ENCODE measurements at regions not wholly inside any gene's neighbourhood (a gene's known extent, or its start where the extent isn't known, plus 50 kb on each side); places are given as distances from the start of the nearest gene placed in this dataset.

DNA sequence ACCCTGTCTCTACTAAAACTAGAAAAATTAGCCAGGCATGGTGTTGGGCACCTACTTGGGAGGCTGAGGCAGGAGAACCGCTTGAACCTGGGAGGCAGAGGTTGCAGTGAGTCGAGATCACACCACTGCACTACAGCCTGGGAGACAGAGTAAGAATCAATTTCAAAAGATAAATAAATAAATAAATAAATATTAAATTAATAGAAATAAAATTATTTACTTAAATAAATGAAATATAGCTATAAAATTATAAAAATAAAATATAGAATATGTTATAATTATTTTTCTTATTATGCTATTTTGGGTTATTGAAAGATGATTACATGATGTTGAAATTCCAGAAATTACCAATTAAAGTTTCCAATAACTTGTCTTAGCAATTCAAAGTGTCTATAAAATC is 1029.8 kb upstream of the AGA start:
- no peaks in the 10 kb centered on the region for H3K9me3 ChIP-seq (ENCODE audit: low read length)

More for the DNA sequence above, 1029.8 kb upstream of the AGA start:
- intact Hi-C loops (cut with micrococcal nuclease; ENCODE audit: unreplicated experiment) (no loop called here), in situ Hi-C loops (cut with HindIII; ENCODE audit: extremely low pct_ligation_motif_present, low pct_unique_long_range_greater_than_20kb) (no loop called here)
- Histone ChIP-seq H2AFZ (ENCODE audit: low read length) (no peak overlapping the region), H3K27me3 (ENCODE audit: control insufficient read depth in 1 of 2, insufficient read depth in 2 of 2, low read length in 2 of 2) (no peaks in the 10 kb centered on the region; a peak in 1 of 5 replicates), H3K4me3 (replicated peaks in 1 of 3; ENCODE audit: insufficient read depth in 1 of 3, low read depth in 2 of 3, low read length in 3 of 3) (no peak overlapping the region), H3K4me1 (ENCODE audit: insufficient read depth, low read length) (no peaks in the 10 kb centered on the region), H3K9ac (ENCODE audit: insufficient read depth, low read depth, low read length) (no peak overlapping the region), H4K20me1 (ENCODE audit: insufficient read depth, low read length) (no peaks in the 10 kb centered on the region), H3K4me2 (ENCODE audit: low read depth, low read length) (no peak overlapping the region), H3K36me3 (replicated peaks in 1 of 2; ENCODE audit: control insufficient read depth in 1 of 2, insufficient read depth in 2 of 2, low read length in 2 of 2) (no peaks in the 10 kb centered on the region), H3K27ac (ENCODE audit: extremely low read length, insufficient read depth, low read length) (no peak overlapping the region), H3K79me2 (ENCODE audit: insufficient read depth, low read length) (no peaks in the 10 kb centered on the region)
- POLR2A ChIA-PET, result no interaction called here
- FAIRE-seq (no peak), DNase-seq (ENCODE audit: low spot score) (no peak), ATAC-seq (no peak)
- TF ChIP-seq ZBTB8A (CRISPR knock-in tag; IDR thresholded peaks at IDR 0.05; ENCODE audit: borderline replicate concordance, low read depth), result no peak
- TF ChIP-seq ZNF251 (CRISPR knock-in tag; IDR thresholded peaks at IDR 0.05), result no peak
- TF ChIP-seq, protein P1, sequence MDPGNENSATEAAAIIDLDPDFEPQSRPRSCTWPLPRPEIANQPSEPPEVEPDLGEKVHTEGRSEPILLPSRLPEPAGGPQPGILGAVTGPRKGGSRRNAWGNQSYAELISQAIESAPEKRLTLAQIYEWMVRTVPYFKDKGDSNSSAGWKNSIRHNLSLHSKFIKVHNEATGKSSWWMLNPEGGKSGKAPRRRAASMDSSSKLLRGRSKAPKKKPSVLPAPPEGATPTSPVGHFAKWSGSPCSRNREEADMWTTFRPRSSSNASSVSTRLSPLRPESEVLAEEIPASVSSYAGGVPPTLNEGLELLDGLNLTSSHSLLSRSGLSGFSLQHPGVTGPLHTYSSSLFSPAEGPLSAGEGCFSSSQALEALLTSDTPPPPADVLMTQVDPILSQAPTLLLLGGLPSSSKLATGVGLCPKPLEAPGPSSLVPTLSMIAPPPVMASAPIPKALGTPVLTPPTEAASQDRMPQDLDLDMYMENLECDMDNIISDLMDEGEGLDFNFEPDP (CRISPR knock-in tag; conservative IDR thresholded peaks at IDR 0.05), result no peak
- TF ChIP-seq NKX3-1 (CRISPR knock-in tag; IDR thresholded peaks at IDR 0.05), result no peak
- TF ChIP-seq ZFP1 (CRISPR knock-in tag; IDR thresholded peaks at IDR 0.05), result no peak
- TF ChIP-seq ERF (CRISPR knock-in tag; IDR thresholded peaks at IDR 0.05), result no peak
- no peak for TF ChIP-seq TAF1 (CRISPR knock-in tag; IDR thresholded peaks at IDR 0.05)
- no peak for TF ChIP-seq NFKBIZ (CRISPR knock-in tag; IDR thresholded peaks at IDR 0.05)
- TF ChIP-seq, protein P2, sequence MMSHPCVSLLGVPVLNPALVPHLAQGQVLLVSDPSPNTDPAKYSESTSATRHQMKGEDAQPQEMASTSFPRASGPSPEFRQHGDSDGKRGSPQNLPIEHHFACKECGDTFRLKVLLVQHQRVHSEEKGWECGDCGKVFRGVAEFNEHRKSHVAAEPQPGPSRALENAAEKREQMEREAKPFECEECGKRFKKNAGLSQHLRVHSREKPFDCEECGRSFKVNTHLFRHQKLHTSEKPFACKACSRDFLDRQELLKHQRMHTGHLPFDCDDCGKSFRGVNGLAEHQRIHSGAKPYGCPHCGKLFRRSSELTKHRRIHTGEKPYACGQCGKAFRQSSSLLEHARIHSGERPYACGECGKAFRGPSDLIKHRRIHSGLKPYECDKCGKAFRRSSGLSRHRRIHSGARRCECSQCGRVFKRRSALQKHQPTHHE (CRISPR knock-in tag; IDR thresholded peaks at IDR 0.05; ENCODE audit: borderline replicate concordance), result no peak
- TF ChIP-seq JARID2 (CRISPR knock-in tag; IDR thresholded peaks at IDR 0.05; ENCODE audit: insufficient replicate concordance), result no peak
- TF ChIP-seq, protein P3, sequence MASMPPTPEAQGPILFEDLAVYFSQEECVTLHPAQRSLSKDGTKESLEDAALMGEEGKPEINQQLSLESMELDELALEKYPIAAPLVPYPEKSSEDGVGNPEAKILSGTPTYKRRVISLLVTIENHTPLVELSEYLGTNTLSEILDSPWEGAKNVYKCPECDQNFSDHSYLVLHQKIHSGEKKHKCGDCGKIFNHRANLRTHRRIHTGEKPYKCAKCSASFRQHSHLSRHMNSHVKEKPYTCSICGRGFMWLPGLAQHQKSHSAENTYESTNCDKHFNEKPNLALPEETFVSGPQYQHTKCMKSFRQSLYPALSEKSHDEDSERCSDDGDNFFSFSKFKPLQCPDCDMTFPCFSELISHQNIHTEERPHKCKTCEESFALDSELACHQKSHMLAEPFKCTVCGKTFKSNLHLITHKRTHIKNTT (CRISPR knock-in tag; IDR thresholded peaks at IDR 0.05), result no peak
- TF ChIP-seq NCOA1 (CRISPR knock-in tag; IDR thresholded peaks at IDR 0.05), result no peak
- no peak for TF ChIP-seq NFE2 (CRISPR knock-in tag; IDR thresholded peaks at IDR 0.05)
- TF ChIP-seq NCOA2 (CRISPR knock-in tag; IDR thresholded peaks at IDR 0.05), result no peak
- TF ChIP-seq TBX2 (CRISPR knock-in tag; IDR thresholded peaks at IDR 0.05; ENCODE audit: borderline replicate concordance), result no peak
- no peak for TF ChIP-seq RXRA (CRISPR knock-in tag; IDR thresholded peaks at IDR 0.05)
- CTCF ChIA-PET (ENCODE audit: low intra/inter-chr PET ratio, low total read pairs), result no interaction called here
- BruUV-seq (replicated peaks), result no TSS peak
- 11% methylated on average over 2 of the region's 2 CpGs for WGBS (ENCODE audit: low lambda C conversion rate)

Data from HepG2 (cell line).